Fibroblast of skin of scalp (primary cell): ENCODE measurements at regions not wholly inside any gene's neighbourhood (a gene's known extent, or its start where the extent isn't known, plus 50 kb on each side); places are given as distances from the start of the nearest gene placed in this dataset.
A peak's percentile ranks its signal among the peaks of the same experiment; 100 is the strongest.
"Not testable (repeated sequence)": the region's sequence is repeated elsewhere in the genome, so short reads cannot be mapped to it uniquely, and the experiment has no call there.

Experiments
- DNase-seq: peaks from one replicate; pipeline ENCODE4 v3.0.0-alpha.2; 2013

GRCh38 chr5:169411786-169412430, 111.0 kb upstream of the SLIT3 start:
- DNase-seq = no peak

DNA sequence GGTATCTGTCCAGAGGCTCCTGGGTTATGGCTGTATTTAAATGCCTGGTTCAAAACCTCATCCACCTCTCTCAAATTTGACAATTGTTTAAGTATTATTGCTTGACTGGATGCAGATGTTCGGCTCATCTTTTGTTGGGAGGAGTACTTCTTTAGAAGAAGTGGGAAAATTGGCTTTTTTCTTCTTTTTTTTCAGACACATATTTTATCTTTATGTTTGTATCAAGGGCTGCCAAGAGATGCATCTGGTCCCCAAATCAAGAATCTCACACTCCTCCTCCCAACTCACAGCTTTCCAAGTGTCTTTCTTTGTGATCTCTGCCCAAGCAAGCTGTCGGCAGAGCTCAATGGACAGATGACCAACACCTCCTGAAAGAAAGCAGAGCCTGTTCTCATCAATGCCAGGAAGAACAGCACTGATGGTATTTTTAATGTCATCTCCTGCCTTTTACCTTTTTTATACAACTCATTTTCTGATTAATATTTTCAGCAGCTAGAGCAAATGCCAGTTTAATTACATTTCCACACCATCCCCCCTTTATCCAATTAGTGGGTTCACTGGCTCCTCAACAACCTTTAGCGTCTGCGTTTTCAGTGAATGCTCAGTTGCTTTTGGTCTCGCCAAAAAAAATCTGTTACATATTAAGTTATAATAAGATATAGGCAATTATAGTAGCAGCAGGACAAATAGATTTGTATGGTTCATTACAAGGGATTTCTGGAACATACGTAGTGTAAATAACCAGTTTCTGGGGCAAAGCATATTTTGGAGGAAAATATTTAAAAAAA, 110.3 kb upstream of the SLIT3 start:
- DNase-seq = no peak

DNA sequence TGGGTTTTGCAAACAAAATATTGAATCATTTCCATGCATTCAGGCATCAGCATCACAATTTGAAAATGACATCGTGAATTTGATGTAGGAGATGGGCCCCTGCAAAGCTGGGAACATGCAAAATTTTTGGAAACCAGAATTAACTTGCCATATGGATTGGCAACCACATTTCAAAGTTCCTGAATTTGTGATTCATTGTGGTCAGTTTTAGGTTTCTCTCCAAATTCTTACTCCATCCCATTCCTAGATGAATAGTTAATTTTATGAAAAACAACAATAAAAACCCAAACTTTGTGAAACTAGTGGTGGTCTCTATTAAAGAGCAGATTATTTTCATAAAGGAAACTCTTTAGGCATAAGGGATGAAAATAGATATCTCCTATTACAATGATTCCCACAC, 107.8 kb upstream of the SLIT3 start:
- peak; percentile 67 for DNase-seq

GRCh38 chr5:169408171-169408570, 107.2 kb upstream of the SLIT3 start:
- DNase-seq = no peak

DNA sequence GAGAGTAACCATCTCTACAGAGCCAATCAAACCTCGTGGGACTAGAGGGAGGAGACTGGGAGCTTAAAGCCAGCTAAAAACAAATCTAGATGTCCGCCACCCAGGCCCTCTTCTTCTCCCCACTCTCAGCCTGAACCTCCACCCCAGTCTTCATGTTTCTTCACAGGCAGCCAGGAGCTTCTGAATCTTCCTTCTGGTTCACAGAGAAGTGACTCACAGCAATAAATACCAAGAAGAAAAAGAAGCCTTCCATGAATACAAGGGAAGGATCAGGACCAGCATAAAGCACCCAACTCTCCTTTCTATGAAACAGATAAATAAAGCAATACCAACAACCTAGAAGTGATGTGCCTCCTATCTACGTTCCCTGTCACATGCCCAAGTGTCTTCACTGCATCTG, 103.3 kb upstream of the SLIT3 start:
- DNase-seq = no peak

DNA sequence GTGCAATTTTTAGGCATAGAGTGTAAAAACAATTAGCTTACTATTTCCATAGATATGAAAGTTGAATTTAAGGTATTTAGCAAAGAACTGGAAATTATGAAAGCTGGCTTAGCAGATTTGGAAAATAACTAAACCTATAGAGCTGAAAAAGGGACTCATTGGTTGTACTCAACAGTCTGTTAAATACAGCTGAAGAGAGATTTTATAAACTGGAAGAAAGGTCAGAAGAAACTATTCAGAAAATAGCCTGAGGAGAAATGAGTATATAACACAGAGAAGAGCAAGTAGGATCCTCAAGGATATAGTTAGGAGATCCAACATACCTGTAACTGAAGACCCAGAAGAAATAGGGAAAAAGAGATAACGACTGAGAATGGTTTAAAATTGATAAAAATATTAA, 97.6 kb upstream of the SLIT3 start:
- DNase-seq = no peak

- no peak for DNase-seq
Measured at GRCh38 chr5:169395136-169395535, 94.2 kb upstream of the SLIT3 start.

GRCh38 chr5:169394371-169394770, 93.4 kb upstream of the SLIT3 start:
- DNase-seq = no peak

DNA sequence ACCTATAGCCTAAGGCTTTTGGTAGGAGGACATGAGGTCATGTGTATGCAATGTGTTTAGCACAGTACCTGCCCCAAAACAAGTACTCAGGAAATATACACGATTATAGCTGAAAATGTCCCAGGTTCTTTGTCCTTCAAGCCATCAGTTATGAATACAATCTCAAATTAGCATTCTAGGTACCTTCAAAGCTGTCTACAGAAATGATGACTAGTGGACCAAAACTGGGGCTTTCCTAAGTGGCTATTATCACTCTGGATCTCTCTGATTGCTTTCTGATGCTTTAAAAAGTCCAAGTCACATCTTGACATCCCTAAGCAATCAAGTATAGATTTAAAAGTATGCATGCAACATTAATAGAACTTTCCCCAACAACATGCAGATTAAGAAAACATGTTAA, 93.0 kb upstream of the SLIT3 start:
- DNase-seq = no peak

DNA sequence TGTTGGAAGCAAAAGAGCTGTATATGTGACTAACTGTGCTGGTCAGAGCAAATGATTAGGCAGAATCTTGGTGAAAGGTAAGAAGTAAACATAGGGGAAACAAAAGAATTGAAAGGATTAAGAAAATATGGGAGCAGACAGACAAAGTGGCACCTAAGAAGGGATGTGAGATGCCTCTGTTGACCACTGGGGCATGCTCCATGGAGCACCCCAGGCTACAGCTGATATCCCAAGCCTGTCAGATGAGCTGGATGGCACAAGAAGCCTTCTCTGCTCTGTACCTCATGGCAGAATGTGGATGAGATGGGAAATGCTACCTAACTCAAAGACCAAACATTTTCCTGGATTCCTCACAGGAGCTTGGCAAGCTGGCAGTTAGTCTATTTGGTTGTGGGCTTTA, 89.3 kb upstream of the SLIT3 start:
- no peak for DNase-seq

DNA sequence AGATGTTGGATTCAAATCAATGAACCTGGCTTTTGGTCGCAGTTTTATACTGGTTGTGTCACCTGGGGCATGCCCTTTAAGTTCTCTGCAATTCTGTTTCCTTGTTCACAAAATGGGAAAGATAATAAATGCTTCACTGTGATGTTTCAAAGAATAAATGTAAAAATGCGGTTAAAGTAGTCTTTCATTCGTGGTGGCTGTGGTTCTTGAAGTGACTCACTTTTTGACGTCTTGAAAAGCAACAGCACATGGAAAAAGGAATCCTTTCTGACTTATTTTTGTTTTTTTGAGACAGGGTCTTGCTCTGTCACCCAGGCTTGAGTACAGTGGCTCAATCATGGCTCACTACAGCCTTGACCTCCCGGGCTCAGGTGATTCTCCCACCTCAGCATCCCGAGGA, 88.4 kb upstream of the SLIT3 start:
- DNase-seq = peak; percentile 11

- no peak for DNase-seq
Measured at GRCh38 chr5:169385636-169386035, 84.7 kb upstream of the SLIT3 start.

GRCh38 chr5:169384661-169385060, 83.7 kb upstream of the SLIT3 start:
- DNase-seq = peak; percentile 48

DNA sequence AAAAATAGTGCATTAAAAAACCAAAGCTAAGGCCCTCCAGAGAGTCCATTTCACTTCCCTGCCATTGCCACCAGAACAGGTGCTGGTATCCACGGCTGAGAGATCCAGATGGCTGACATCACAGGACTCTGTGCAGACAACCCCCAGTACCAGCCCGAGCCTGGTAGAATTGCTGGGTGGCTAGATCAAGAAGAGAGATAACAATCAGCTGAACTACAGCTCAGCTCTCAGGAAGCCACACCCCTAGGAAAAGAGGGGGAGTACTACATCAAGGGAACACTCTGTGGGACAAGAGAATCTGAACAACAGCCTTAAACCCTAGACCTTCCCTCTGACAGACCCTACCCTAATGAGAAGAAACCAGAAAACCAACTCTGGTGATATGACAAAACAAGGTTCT, 73.8 kb upstream of the SLIT3 start:
- no peak for DNase-seq

DNA sequence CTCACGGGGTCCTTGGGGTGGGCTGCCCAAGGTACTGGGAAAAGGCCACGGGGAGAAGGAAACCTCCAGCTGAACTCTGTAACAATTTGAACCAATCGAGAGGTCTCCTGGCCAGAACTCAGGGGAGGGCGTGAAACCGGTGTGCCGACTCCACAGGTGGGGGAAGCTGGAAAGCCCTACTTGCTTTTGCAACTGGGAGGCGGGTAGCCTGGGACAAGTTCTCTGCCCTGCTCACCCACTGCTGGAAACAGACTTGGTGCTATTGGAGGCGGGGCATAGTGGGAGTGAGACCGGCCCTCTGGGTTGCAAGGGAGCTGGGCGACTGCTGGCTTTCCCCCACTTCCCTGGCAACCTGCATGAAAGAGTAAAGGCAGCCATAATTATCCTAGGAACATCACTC, 73.2 kb upstream of the SLIT3 start:
- DNase-seq = no peak

- DNase-seq = not testable (repeated sequence)
Measured at GRCh38 chr5:169371801-169372200, 70.9 kb upstream of the SLIT3 start.

- DNase-seq = no peak
Measured at GRCh38 chr5:169369130-169369529, 68.2 kb upstream of the SLIT3 start.

GRCh38 chr5:169367861-169368260, 66.9 kb upstream of the SLIT3 start:
- DNase-seq = no peak

DNA sequence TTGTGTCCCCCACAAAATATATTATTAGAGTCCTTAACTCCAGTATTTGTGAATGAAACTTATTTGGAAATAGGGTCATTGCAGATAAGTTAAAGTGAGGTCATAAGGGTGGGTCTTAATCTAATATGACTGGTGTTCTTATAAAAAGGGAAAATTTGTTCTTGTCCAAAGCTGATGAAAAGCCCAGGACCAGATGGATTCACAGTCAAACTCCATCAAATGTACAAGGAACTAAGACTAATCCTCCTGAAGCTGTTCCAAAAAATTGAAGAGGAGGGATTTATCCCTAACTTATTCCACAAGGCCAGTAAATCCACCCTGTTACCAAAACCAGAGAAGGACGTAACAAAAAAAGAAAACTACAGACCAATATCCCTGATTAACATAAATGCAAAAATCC, 56.4 kb upstream of the SLIT3 start:
- DNase-seq = no peak

GRCh38 chr5:169356811-169357210, 55.9 kb upstream of the SLIT3 start:
- no peak for DNase-seq

DNA sequence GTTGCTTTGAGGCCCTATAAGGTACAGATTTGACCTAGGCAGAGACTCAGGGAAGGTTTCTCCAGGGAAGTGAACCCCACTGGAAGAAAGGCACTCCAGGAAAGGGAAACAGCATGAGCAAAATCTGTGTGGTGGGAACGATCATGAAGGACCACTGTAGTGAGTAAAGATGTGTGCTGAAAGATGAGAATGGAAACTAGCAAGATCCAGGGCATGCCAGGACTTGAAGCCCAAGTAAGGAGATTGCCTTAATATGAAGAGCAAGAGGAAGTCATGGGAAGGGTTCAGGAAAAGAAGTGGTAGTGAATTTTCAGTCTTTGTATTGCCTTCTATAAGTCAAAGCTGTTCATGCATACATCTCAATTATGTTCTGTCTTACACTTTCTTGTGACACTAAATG, 55.2 kb upstream of the SLIT3 start:
- no peak for DNase-seq

DNA sequence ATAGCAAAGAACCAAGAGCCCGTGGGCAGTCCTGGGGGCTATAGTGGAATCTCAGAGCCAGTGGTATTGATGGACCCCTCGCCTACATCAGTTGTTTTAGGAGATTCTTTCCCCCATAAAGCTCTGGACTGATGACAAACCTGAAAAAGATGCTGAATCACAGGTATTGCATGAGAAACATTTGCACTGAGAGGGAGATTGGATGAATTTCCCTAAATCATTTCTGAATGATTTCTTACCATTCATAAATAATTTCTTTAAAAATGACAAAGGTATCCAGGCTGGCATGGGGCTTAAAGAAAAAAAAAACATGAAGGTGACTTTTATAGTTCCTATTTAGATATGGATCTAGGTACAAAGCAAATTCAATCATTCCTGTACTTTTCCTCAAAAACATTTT, 54.0 kb upstream of the SLIT3 start:
- DNase-seq = no peak

GRCh38 chr5:169354263-169354662, 53.3 kb upstream of the SLIT3 start:
- DNase-seq = peak; percentile 27

DNA sequence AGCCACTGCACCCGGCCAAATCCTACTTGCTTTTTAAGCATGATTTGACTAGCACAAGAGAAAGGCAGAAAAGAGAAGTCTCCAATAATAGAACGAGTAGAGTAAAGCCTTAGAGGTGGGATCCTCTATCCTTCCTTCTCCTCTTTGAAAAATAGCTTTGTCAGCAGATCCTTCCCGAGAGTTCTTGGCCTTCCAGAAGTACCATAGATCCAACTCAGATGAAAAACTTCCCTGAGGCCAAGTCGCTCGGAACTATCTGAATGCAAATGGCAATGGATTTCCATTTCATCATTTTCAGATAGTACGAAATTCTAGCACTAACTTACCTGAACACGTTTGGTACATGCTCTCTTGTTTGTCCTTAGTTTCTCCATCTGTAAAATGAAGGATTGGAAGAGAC, 52.0 kb upstream of the SLIT3 start:
- no peak for DNase-seq

DNA sequence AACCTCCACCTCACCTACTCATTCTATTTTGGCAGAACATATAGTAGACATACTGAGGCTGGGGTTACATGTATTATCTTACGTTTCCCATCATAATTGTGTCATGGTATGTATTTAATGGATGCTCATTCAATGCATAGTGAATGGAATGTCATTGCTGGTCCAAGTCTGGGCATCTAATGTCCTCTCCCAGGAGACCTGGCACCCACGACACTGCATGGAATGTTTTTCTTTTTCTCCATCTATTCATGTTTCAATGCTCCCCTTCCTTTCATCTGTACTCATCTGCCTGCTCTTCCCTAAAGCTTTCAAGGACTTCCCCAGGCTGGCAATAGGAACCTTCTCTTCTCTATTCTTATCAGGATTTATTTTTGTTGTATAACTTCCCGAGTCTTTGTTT, 50.8 kb upstream of the SLIT3 start:
- peak; percentile 49 for DNase-seq
